IMR-90 (cell line): ENCODE measurements at regions not wholly inside any gene's neighbourhood (a gene's known extent, or its start where the extent isn't known, plus 50 kb on each side); places are given as distances from the start of the nearest gene placed in this dataset.

Experiments used
- ATAC-seq: fragments of 200-7000 bp; cut with Tn5 transposase; 2 replicates; pipeline ENCODE4 v1.9.1; 2020; ENCODE audit warnings: low read depth, mild to moderate bottlenecking, moderate library complexity
- BruUV-seq: library from RNA; stranded (reverse); fragments of 400-500 nt; replicated peaks from 2 replicates; lab custom pipeline; 2021; lab: Mats Ljungman, UMichigan
- CTCF ChIA-PET: fragments of 300-600 bp; formaldehyde crosslinking; extraction: SDS; loops from one replicate; lab custom pipeline; 2021; ENCODE audit warnings: antibody characterized with exemption; lab: Yijun Ruan, JAX
- POLR2A ChIA-PET: fragments of 300-600 bp; sonication (Branson Sonifier 250); formaldehyde crosslinking; loops from one replicate; lab custom pipeline; 2022; ENCODE audit warnings: antibody characterized with exemption; ENCODE audit not compliant: unreplicated experiment; lab: Charles Lee
- DNase-seq: peaks from one replicate; pipeline ENCODE4 v3.0.0; 2013
- H2AFZ ChIP-seq: replicated peaks from 2 replicates; pipeline ENCODE3; 2013; ENCODE audit warnings: low read length, mild to moderate bottlenecking; ENCODE audit not compliant: poor library complexity
- H2AK5ac ChIP-seq: 2 replicates; pipeline ENCODE4 v1.6.1; 2013; ENCODE audit warnings: low read depth, low read length, inconsistent platforms
- H2AK9ac ChIP-seq: replicated peaks from 2 replicates; pipeline ENCODE3; 2013; ENCODE audit warnings: mild to moderate bottlenecking, low read depth, low read length, moderate library complexity; ENCODE audit not compliant: poor library complexity
- H2BK120ac ChIP-seq: 2 replicates; pipeline ENCODE4 v1.6.1; 2013; ENCODE audit warnings: low read depth, low read length, inconsistent platforms
- H2BK15ac ChIP-seq: 3 replicates; pipeline ENCODE4 v1.6.1; 2013; ENCODE audit warnings: low read depth, low read length, inconsistent platforms
- H2BK20ac ChIP-seq: 2 replicates; pipeline ENCODE4 v1.6.1; 2013; ENCODE audit warnings: low read depth, mild to moderate bottlenecking, inconsistent platforms, low read length, moderate library complexity
- H2BK5ac ChIP-seq: 2 replicates; pipeline ENCODE4 v1.6.1; 2013; ENCODE audit warnings: mild to moderate bottlenecking, low read depth, low read length, inconsistent platforms; ENCODE audit not compliant: poor library complexity, severe bottlenecking
- H3K14ac ChIP-seq: replicated peaks from 2 replicates; pipeline ENCODE4 v1.6.1; 2013; ENCODE audit warnings: low read depth, low read length, inconsistent platforms
- H3K18ac ChIP-seq: 2 replicates; pipeline ENCODE4 v1.6.1; 2013; ENCODE audit warnings: low read depth, low read length, control low read depth
- H3K23ac ChIP-seq: 2 replicates; pipeline ENCODE4 v1.6.1; 2013; ENCODE audit warnings: low read depth, low read length, inconsistent platforms
- H3K27ac ChIP-seq: 2 replicates; pipeline ENCODE4 v1.5.1; 2013; ENCODE audit warnings: mild to moderate bottlenecking, control low read depth, low read length; ENCODE audit not compliant: insufficient read depth
- H3K27me3 ChIP-seq: 2 replicates; pipeline ENCODE4 v1.6.1; 2013; ENCODE audit warnings: low read length; ENCODE audit not compliant: control insufficient read depth, insufficient read depth
- H3K36me3 ChIP-seq: 2 replicates; pipeline ENCODE4 v1.6.1; 2013; ENCODE audit warnings: low read length, mixed read lengths; ENCODE audit not compliant: control insufficient read depth, insufficient read depth
- H3K4ac ChIP-seq: 2 replicates; pipeline ENCODE4 v1.6.1; 2013; ENCODE audit warnings: low read depth, low read length, inconsistent platforms
- H3K4me1 ChIP-seq: 2 replicates; pipeline ENCODE4 v1.6.1; 2013; ENCODE audit warnings: low read length, mixed read lengths; ENCODE audit not compliant: control insufficient read depth, insufficient read depth
- H3K4me2 ChIP-seq: 2 replicates; pipeline ENCODE4 v1.6.1; 2013; ENCODE audit warnings: low read depth, mild to moderate bottlenecking, control low read depth, low read length, moderate library complexity
- H3K4me3 ChIP-seq: 2 replicates; pipeline ENCODE4 v1.5.1; 2013; ENCODE audit warnings: low read depth, mild to moderate bottlenecking, control low read depth, low read length, moderate library complexity; ENCODE audit not compliant: insufficient read depth
- H3K56ac ChIP-seq: 2 replicates; pipeline ENCODE4 v1.6.1; 2013; ENCODE audit warnings: low read length, inconsistent platforms; ENCODE audit not compliant: insufficient read depth; ENCODE audit errors: extremely low read depth
- H3K79me1 ChIP-seq, 2 experiments: 2 replicates each; pipeline ENCODE4 v1.6.1; 2013; ENCODE audit warnings: low read length in 2 of 2, inconsistent platforms in 1 of 2, low read depth in 1 of 2
- H3K9ac ChIP-seq: 2 replicates; pipeline ENCODE4 v1.6.1; 2013; ENCODE audit warnings: low read depth, low read length, control low read depth
- H3K9me1 ChIP-seq: 2 replicates; pipeline ENCODE4 v1.6.1; 2013; ENCODE audit warnings: low read length, inconsistent platforms; ENCODE audit not compliant: insufficient read depth
- H3K9me3 ChIP-seq: 2 replicates; pipeline ENCODE4 v1.6.1; 2013; ENCODE audit warnings: low read length; ENCODE audit not compliant: control insufficient read depth, insufficient read depth
- H4K20me1 ChIP-seq: 2 replicates; pipeline ENCODE4 v1.6.1; 2013; ENCODE audit warnings: low read length, inconsistent platforms; ENCODE audit not compliant: insufficient read depth
- H4K5ac ChIP-seq: 2 replicates; pipeline ENCODE4 v1.6.1; 2013; ENCODE audit warnings: mild to moderate bottlenecking, low read depth, low read length, control low read depth
- H4K8ac ChIP-seq, 2 experiments: 2 replicates each; pipeline ENCODE4 v1.6.1; 2013; ENCODE audit warnings: low read depth in 2 of 2, low read length in 2 of 2, control low read depth in 1 of 2, inconsistent platforms in 1 of 2
- H4K91ac ChIP-seq: 2 replicates; pipeline ENCODE4 v1.6.1; 2013; ENCODE audit warnings: low read depth, low read length, inconsistent platforms; ENCODE audit not compliant: insufficient read depth
- ELK1 ChIP-seq: fragments of 150-350 bp; IDR thresholded peaks from 2 replicates; pipeline ENCODE4 v1.6.1; 2016; ENCODE audit warnings: low read depth, mild to moderate bottlenecking, low read length, moderate library complexity, borderline replicate concordance
- RCOR1 ChIP-seq: IDR thresholded peaks from 2 replicates; pipeline ENCODE4 v1.6.1; 2012; ENCODE audit warnings: mild to moderate bottlenecking, low read length, improper control_type of control experiment; ENCODE audit not compliant: insufficient replicate concordance
- SMC3 ChIP-seq: fragments of 150-350 bp; IDR thresholded peaks from 2 replicates; pipeline ENCODE4 v1.6.1; 2016; ENCODE audit warnings: low read depth, mild to moderate bottlenecking, antibody characterized with exemption, low read length, moderate library complexity
- WGBS, 2 experiments: methylation state at CpG; one replicate each; pipeline versions ENCODE4 v1.1.5 to v1.1.7; 2013; ENCODE audit warnings: missing lambda C conversion rate in 2 of 2; ENCODE audit not compliant: insufficient read length in 1 of 2; ENCODE audit errors: extremely low coverage in 2 of 2; 5-methylcytosine and 5-hydroxymethylcytosine counted together
- dilution Hi-C: fragments of 300-500 bp; cut with HindIII; formaldehyde crosslinking; loops from one replicate; pipeline ENCODE4 v1.14.3; 2018; ENCODE audit warnings: low sequenced_read_pairs; ENCODE audit not compliant: unreplicated experiment
- in situ Hi-C: fragments of 300-500 bp; cut with MboI; formaldehyde crosslinking; loops from 3 replicates; pipeline ENCODE4 v1.14.3; 2019; ENCODE audit warnings: low sequenced_read_pairs, inconsistent platforms, mixed read lengths
- intact Hi-C: fragments of 100-400 bp; cut with micrococcal nuclease; formaldehyde crosslinking; loops from 2 replicates; pipeline ENCODE4 v1.10.0; 2022

- Histone ChIP-seq H2BK20ac (no peak overlapping the region), H3K4me2 (no peak overlapping the region), H3K4ac (no peak overlapping the region), H3K9ac (no peak overlapping the region), H3K18ac (no peak overlapping the region), H4K5ac (no peak overlapping the region), H2AK9ac (no peak overlapping the region), H3K23ac (no peak overlapping the region), H3K27ac (no peak overlapping the region), H2BK15ac (no peak overlapping the region), H3K9me3 (no peaks in the 10 kb centered on the region), H2BK5ac (no peak overlapping the region), H3K4me1 (no peaks in the 10 kb centered on the region), H2AFZ (no peak overlapping the region), H2BK120ac (no peak overlapping the region), H3K79me1 (no peaks in the 10 kb centered on the region), H3K36me3 (no peaks in the 10 kb centered on the region), H4K8ac (no peak overlapping the region), H3K14ac (no peak overlapping the region), H3K9me1 (no peaks in the 10 kb centered on the region), H4K91ac (no peak overlapping the region), H2AK5ac (no peak overlapping the region), H3K27me3 (peaks cover 10% of the 10 kb centered on the region), H4K20me1 (no peaks in the 10 kb centered on the region), H3K4me3 (no peak overlapping the region), H3K56ac (no peak overlapping the region)
- TF ChIP-seq SMC3 (no peak), ELK1 (no peak), RCOR1 (no peak)
- ChIA-PET CTCF (interaction anchor here (1.0 kb wide), 1 partner anchor 35 kb away, joined by 3 read pairs; no protein-coding TSS in a partner anchor), POLR2A (no interaction called here)
- BruUV-seq = no TSS peak
- dilution Hi-C loops = no loop called here
- in situ Hi-C loops = no loop called here
- no CpG with 5 or more reads among the region's 5 CpGs for WGBS, 2 experiments
- ATAC-seq (no peak), DNase-seq (no peak)
- intact Hi-C loops = no loop called here
Observed at GRCh38 chr20:11979306-11979990, 61.8 kb downstream of the BTBD3 start.
